ENCODE measurements at regions not wholly inside any gene's neighbourhood (a gene's known extent, or its start where the extent isn't known, plus 50 kb on each side); places are given as distances from the start of the nearest gene placed in this dataset.

DNA sequence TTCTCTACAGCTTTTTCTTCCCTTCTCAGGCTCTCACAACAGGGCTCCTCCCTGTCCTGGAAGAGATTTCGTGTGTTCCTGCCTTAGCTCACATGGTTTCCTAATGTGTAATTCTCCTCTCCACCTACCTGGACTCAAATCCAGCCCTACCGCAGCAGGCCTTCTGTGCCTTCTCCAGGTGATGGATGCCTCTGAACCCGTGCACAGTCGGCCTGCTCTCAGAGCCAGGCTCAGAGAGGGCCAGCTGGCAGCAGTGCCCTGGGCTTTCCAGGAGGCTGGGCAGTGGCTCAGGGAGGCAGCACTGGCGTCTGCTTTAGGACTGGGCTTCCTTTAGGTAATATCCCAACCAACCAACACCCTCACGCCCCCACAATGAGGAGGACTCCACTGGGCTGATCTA lies 123.2 kb upstream of the TMC3 start:
- no peaks in the 10 kb centered on the region for H3K36me3 ChIP-seq (replicated peaks; ENCODE audit: control insufficient read depth, insufficient read depth, low read length)
- H3K4me3 ChIP-seq (ENCODE audit: insufficient read depth, low read depth, low read length): no peak overlapping the region
- DNase-seq: no peak
- H3K27me3 ChIP-seq (ENCODE audit: control insufficient read depth, insufficient read depth, low read length): no peaks in the 10 kb centered on the region

DNA sequence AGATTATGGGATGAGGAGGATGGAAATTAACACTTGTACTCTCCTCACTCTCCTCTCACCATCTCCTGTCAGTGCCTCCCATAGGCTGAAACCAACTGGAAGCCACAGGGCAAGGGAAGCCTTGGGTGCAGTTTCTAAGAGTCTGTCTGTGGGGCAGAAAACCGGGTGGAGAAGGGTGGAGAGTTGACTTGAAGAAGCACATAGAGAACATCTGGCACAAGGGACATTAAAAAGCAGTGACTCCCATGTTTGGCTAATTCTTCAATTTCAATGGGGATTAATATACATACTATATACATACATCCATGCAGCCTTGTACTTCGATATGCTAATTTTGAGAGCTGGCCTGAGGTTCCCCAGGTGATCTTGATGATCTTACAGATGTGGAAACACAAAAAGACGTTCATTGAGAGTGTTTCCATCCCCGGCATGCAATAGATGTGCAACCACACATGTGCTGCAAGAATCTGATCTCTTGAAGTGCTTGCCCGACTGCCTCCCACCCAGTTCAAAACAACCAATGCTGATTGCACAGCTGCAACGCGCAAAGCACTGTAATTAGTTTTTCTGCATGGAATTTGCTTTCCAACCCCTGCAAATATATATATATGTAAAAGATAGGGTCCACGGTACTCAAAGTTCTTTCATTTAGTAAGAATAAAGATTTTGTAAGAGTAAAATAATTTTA lies 121.9 kb upstream of the TMC3 start:
- Histone ChIP-seq H3K36me3 (replicated peaks; ENCODE audit: control insufficient read depth, insufficient read depth, low read length) (no peaks in the 10 kb centered on the region), H3K27me3 (ENCODE audit: control insufficient read depth, insufficient read depth, low read length) (no peaks in the 10 kb centered on the region), H3K4me3 (ENCODE audit: insufficient read depth, low read depth, low read length) (no peak overlapping the region)
- DNase-seq: no peak

DNA sequence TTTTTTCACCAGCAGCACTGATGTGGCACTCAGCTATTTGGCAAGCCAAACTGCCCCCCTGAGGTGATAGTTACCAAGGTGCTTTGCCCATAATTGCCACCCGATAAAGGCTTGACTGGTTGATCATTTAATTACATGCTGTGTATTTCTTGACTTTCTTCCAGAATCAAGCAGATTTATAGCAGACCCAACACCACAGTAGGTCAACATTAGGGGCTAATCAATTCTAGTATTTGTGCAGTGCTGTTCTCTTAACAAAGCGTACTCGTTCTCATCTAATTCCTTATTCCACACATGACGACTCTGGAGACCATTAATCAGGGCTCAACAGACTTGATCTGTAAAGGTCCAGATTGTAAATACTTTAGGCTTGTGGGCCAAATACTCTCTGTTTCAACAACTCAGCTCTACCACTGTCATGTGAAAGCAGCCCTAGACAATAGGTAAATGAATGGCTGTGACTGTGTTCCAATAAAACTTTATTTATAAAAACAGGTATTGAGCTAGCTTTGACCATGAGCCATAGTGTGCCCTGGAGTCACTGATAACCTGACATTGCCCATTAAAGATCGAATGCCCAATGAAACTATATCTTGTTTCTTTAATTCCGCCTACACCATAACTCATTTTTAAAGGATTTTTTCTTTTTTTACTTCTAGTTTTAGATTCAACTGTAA lies 119.1 kb upstream of the TMC3 start:
- Histone ChIP-seq H3K36me3 (replicated peaks; ENCODE audit: control insufficient read depth, insufficient read depth, low read length) (no peaks in the 10 kb centered on the region), H3K27me3 (ENCODE audit: control insufficient read depth, insufficient read depth, low read length) (no peaks in the 10 kb centered on the region), H3K4me3 (ENCODE audit: insufficient read depth, low read depth, low read length) (no peak overlapping the region)
- no peak for DNase-seq

DNA sequence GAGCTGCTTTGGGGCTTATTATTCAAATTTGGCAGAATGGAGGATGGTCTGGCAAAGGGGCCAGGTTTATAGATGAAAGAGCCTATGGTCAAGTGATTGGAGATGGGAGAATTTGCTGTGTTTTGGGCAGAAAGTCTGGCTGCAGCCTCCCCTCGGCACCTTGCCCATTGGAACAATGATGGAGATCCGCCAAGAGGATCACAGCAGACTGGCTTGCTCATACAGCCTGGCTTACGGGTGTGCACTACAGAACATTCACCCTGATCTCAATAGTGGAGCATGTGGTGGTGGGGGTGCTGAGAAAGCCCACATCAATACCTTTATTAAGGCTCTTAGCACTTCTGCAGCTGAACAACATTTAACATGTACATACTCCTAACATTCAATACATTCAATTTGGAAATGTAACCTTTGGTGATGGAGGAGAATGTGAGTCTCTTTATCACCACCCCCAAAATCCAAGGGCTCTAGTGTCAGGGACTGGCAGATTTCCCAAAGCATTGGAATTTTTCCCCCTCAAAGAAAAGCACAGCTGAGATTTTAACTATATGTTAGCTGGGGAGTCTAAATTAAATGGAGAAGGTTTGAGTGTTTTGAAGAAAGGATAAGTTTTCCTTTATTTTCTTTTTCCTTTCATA lies 118.4 kb upstream of the TMC3 start:
- Histone ChIP-seq H3K4me3 (ENCODE audit: insufficient read depth, low read depth, low read length) (no peak overlapping the region), H3K27me3 (ENCODE audit: control insufficient read depth, insufficient read depth, low read length) (no peaks in the 10 kb centered on the region), H3K36me3 (replicated peaks; ENCODE audit: control insufficient read depth, insufficient read depth, low read length) (no peaks in the 10 kb centered on the region)
- no peak for DNase-seq

DNA sequence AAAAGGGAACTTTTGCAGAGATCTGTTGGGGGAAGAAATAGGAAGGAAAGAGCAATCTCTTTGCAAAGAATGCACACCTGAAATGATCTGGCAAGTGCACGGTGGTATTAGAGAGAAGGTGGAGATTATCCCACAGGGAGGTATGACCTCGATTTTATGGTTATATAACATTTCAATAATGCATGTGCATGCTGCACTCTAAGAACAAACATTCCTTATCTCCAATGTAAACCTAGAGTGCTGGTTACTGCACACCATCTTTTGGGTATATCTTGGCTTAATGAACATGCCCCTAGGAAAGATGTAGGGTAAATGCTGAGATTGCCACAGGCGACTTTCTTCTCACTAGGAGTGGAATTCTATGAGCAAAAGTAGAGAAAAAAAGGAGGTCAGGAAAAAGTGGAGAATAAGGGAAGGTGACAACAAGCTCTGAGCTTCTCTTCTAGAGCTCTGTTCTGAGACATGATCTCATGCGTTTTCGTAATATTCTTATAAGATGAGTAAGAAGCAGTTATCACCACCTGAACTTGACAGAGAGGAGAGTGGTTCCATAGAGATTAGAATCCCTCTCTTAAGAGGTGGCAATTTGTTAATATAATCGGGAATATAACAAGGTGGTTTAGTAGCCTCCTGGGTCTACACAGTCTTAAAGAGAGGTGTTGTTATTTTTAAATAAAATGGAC lies 117.5 kb upstream of the TMC3 start:
- no peak overlapping the region for H3K4me3 ChIP-seq (ENCODE audit: insufficient read depth, low read depth, low read length)
- no peaks in the 10 kb centered on the region for H3K36me3 ChIP-seq (replicated peaks; ENCODE audit: control insufficient read depth, insufficient read depth, low read length)
- no peak for DNase-seq
- no peaks in the 10 kb centered on the region for H3K27me3 ChIP-seq (ENCODE audit: control insufficient read depth, insufficient read depth, low read length)

DNA sequence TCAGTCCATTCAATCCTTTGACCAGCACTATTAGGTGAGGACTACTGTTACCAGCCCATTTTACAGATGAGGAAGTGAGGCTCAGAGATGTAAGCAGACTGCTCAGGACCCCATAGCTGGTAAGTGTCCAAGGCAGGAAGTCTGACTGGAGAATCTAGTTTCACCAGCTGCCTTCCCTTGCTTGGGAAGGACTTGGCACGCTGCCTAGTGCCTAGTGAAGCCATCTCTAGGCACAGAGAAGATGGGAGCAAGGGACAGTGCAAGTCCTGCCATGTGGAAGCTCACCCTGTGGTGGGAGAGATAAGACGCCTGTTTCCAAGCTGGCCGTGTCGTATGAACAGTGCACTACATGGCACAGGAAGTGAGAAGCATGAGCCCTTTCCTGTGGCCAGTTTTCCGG lies 111.8 kb upstream of the TMC3 start:
- Histone ChIP-seq H3K27me3 (ENCODE audit: control insufficient read depth, insufficient read depth, low read length) (no peaks in the 10 kb centered on the region), H3K36me3 (replicated peaks; ENCODE audit: control insufficient read depth, insufficient read depth, low read length) (no peaks in the 10 kb centered on the region), H3K4me3 (ENCODE audit: insufficient read depth, low read depth, low read length) (no peak overlapping the region)
- no peak for DNase-seq

DNA sequence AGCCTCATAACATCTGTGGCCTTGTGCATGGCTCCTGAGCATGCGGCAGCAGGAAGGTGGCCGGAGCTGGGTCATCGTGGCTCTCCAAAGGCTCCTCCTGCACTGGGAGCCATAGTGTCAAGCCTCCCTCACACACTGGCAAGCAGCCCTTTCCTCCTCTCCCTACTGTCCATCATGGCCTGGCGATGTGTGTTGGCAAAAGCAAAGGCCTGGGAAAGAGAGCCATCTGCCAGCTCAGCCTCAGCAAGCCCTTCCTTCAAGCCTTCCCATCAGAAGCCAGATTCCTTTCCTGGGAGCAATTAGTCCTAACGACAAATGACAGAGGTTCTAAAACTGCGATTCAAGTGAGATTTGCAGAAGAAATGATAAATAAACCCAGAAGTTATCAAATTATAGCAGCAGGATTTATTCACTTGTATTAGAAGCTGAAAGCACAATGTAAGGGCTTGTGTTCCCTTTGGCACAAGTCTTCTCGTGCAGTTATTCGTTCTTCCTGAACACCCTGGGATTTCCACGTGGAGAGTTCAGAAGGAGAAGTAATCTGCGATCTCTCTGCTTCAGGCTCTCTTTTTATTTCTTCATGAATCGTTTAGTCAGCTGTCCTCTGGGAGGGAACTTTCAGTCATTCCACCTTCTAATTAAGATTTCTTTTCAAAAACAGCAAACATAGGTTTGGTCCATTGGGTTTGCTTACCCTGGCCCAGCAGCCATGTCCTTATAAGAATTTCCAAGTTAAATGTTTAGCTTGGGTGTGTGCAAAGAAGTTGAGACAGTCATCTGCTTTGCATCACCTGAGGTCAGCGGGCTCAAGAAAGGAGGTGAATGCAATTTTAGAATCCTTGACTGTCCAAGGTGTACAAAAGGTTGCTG lies 110.3 kb upstream of the TMC3 start:
- no peaks in the 10 kb centered on the region for H3K27me3 ChIP-seq (ENCODE audit: control insufficient read depth, insufficient read depth, low read length)
- H3K4me3 ChIP-seq (ENCODE audit: insufficient read depth, low read depth, low read length): no peak overlapping the region
- no peaks in the 10 kb centered on the region for H3K36me3 ChIP-seq (replicated peaks; ENCODE audit: control insufficient read depth, insufficient read depth, low read length)
- DNase-seq: no peak

DNA sequence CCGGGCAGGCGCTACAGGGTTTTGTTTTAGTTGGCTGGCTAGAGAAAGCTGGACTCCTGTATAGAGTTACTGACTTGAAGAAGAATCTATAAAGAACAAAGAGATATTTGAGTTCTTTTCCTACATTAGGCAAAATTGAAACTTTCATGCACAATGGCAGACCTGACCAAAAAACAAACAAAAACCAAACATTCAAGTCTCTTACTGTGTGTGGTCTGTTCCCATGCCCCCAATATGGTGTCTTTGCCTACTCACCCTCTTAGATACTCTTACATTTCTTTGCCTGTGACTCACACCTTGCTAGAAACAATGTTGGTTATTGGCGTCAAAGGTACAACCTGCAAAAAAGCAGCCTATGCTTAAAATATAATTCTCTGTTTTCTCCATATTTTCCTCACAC lies 109.5 kb upstream of the TMC3 start:
- H3K27me3 ChIP-seq (ENCODE audit: control insufficient read depth, insufficient read depth, low read length): no peaks in the 10 kb centered on the region
- no peak for DNase-seq
- no peak overlapping the region for H3K4me3 ChIP-seq (ENCODE audit: insufficient read depth, low read depth, low read length)
- H3K36me3 ChIP-seq (replicated peaks; ENCODE audit: control insufficient read depth, insufficient read depth, low read length): no peaks in the 10 kb centered on the region

DNA sequence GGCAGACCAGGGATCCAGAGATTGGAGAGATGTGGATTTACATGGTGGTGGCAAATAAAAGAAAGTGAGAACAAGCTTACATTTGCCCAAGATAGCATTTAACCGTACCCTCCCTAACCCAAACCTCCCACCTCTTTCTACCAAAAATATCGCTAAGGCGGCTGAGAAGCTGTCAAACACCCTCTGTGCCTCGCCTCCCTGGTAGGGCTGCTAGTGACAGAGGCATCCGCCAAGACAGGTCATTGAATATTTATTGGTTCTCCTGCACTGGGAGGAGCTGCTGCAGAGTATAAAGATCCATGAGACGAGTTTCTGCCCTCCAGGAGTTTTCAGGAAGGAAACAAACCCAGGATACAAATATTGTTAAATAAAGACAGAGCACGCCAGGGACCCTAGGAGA lies 107.3 kb upstream of the TMC3 start:
- H3K36me3 ChIP-seq (replicated peaks; ENCODE audit: control insufficient read depth, insufficient read depth, low read length): no peaks in the 10 kb centered on the region
- H3K4me3 ChIP-seq (ENCODE audit: insufficient read depth, low read depth, low read length): no peak overlapping the region
- DNase-seq: no peak
- no peaks in the 10 kb centered on the region for H3K27me3 ChIP-seq (ENCODE audit: control insufficient read depth, insufficient read depth, low read length)

DNA sequence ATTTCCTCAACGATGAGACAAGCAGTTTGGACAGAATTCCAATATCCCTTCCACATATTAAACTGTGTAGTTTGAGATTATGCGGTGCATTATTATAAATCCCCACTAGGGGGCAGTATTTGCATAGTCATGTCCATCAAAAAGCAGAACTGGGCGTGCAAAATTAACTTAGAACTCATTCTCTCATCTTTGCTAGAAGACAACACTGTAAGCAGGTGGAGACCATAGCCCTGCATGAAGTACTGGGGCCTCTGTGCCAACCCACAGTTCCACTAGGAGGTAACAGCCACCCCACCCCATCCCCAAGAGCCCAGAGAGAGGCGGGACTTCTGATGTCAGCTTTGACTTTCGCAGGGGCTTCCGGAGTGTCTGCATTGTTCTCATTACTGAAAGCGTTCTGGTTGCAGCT lies 106.6 kb upstream of the TMC3 start:
- Histone ChIP-seq H3K4me3 (ENCODE audit: insufficient read depth, low read depth, low read length) (no peak overlapping the region), H3K36me3 (replicated peaks; ENCODE audit: control insufficient read depth, insufficient read depth, low read length) (no peaks in the 10 kb centered on the region), H3K27me3 (ENCODE audit: control insufficient read depth, insufficient read depth, low read length) (no peaks in the 10 kb centered on the region)
- DNase-seq: no peak

DNA sequence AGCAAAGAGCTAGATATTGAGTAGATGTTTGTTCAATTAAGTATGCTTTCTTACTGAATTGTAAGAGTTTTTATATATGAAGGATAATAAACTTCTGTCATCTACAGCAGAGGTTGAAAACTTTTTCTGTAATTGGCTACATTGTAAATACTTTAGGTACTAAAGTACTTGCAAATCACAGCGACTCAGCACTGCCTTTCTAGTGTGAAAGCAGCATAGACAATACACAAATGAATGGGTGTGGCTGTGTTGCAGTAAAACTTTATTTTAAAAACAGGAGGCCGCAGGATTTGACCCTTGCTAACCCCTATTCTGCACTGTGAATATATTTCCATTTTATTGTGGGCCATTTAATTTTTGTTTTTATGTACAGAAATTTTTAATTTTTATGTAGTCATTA lies 104.3 kb upstream of the TMC3 start:
- Histone ChIP-seq H3K36me3 (replicated peaks; ENCODE audit: control insufficient read depth, insufficient read depth, low read length) (no peaks in the 10 kb centered on the region), H3K27me3 (ENCODE audit: control insufficient read depth, insufficient read depth, low read length) (no peaks in the 10 kb centered on the region), H3K4me3 (ENCODE audit: insufficient read depth, low read depth, low read length) (no peak overlapping the region)
- no peak for DNase-seq

DNA sequence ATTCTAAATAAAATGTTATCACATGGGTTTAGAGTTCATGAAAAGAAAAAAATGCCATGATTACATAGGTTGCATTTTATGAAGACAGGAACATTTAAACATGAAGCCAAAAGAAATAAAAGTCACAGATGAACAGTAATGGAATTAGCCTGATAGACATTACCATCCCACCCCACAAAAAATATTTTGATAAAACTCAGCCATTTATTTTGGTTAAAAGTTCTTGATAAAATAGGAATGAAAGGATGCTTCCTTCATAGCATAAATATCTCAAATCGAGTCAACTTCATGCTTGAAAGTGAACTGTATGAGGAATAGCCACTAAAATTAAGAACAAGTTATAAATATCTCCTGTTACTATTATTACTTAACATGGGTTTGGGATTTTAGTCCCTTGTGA lies 101.9 kb upstream of the TMC3 start:
- Histone ChIP-seq H3K4me3 (ENCODE audit: insufficient read depth, low read depth, low read length) (no peak overlapping the region), H3K27me3 (ENCODE audit: control insufficient read depth, insufficient read depth, low read length) (no peaks in the 10 kb centered on the region), H3K36me3 (replicated peaks; ENCODE audit: control insufficient read depth, insufficient read depth, low read length) (no peaks in the 10 kb centered on the region)
- DNase-seq: no peak

DNA sequence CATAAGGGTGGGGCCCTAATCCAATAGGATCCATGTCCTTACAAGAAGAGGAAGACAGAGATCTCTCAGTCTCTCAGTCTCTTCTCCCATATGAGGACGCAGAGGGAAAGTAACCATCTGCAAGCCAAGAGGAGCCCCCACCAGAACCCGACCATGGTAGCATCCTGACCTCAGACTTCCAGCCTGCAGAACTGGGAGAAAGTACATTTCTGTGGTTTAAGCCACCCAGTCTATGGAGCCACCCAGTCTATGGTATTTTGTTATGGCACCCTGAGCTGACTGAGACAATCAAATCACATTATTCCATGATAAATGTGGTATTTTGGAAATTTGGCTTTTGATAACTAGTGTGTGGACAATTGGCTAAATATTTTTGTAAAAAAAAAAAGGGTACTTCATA lies 101.5 kb upstream of the TMC3 start:
- no peak for DNase-seq
- no peaks in the 10 kb centered on the region for H3K36me3 ChIP-seq (replicated peaks; ENCODE audit: control insufficient read depth, insufficient read depth, low read length)
- no peaks in the 10 kb centered on the region for H3K27me3 ChIP-seq (ENCODE audit: control insufficient read depth, insufficient read depth, low read length)
- no peak overlapping the region for H3K4me3 ChIP-seq (ENCODE audit: insufficient read depth, low read depth, low read length)

DNA sequence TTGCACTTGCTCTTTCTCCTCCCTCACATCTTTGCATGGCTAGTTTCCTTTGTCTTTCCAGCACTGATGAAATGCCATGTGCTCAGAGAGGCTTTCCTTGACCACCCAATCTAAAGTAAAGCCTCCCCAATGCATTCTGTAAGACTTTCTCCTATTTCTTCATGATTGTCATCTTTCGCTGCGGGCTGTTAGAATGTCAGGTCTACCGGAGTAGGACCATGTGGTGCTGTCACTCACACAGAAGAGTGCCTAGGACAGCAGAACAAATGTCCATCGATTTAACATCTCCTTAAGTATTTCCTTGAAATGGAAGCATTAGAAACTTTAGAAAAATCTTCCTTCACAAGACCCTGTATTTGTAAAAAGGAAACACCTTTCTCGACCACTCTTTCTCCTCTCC lies 99.9 kb upstream of the TMC3 start:
- Histone ChIP-seq H3K36me3 (replicated peaks; ENCODE audit: control insufficient read depth, insufficient read depth, low read length) (no peaks in the 10 kb centered on the region), H3K4me3 (ENCODE audit: insufficient read depth, low read depth, low read length) (no peak overlapping the region)
- DNase-seq: no peak

More for the DNA sequence above, 99.9 kb upstream of the TMC3 start:
- H3K27me3 ChIP-seq (ENCODE audit: control insufficient read depth, insufficient read depth, low read length): no peaks in the 10 kb centered on the region

Measured in H7 (cell line).